HL-60 (cell line): ENCODE measurements at regions not wholly inside any gene's neighbourhood (a gene's known extent, or its start where the extent isn't known, plus 50 kb on each side); places are given as distances from the start of the nearest gene placed in this dataset.

ENCODE experiments used
- DNase-seq, 2 experiments: peaks; one replicate each; pipeline ENCODE4 v3.0.0-alpha.2; 2010 to 2020; ENCODE audit warnings: low read depth in 1 of 2, low spot score in 1 of 2
- H3K27ac ChIP-seq: fragments of 250-450 bp; sonication (Bioruptor Pico); replicated peaks from 2 replicates; pipeline ENCODE4 v1.5.1; 2020; ENCODE audit warnings: mild to moderate bottlenecking, moderate library complexity
- H3K27me3 ChIP-seq: fragments of 250-450 bp; sonication (Bioruptor Pico); 2 replicates; pipeline ENCODE4 v1.5.1; 2021; ENCODE audit warnings: mild to moderate bottlenecking, moderate library complexity; ENCODE audit not compliant: insufficient read depth, poor library complexity, severe bottlenecking
- H3K4me3 ChIP-seq: replicated peaks from 2 replicates; pipeline ENCODE4 v1.5.1; 2011; ENCODE audit warnings: mild to moderate bottlenecking, control low read depth, low read length; ENCODE audit not compliant: insufficient read depth
- CTCF ChIP-seq: IDR thresholded peaks from one replicate; pipeline ENCODE4 v1.5.1; 2011; ENCODE audit warnings: low read length, control low read depth, inconsistent platforms; ENCODE audit not compliant: insufficient read depth
- GABPA ChIP-seq: IDR thresholded peaks from 2 replicates; pipeline ENCODE4 v1.6.1; 2012; ENCODE audit warnings: low read depth
- POLR2AphosphoS5 ChIP-seq: IDR thresholded peaks from 2 replicates; pipeline ENCODE4 v1.6.1; 2012; ENCODE audit warnings: low read depth
- REST ChIP-seq: IDR thresholded peaks from 2 replicates; pipeline ENCODE4 v1.6.1; 2012; ENCODE audit warnings: low read depth; ENCODE audit not compliant: insufficient replicate concordance
- SPI1 ChIP-seq: IDR thresholded peaks from 2 replicates; pipeline ENCODE4 v1.6.1; 2012; ENCODE audit warnings: low read depth, mild to moderate bottlenecking, borderline replicate concordance

- TF ChIP-seq GABPA = no peak
- no peak for TF ChIP-seq POLR2AphosphoS5
- no peak for TF ChIP-seq REST
- no peak for TF ChIP-seq CTCF
- TF ChIP-seq SPI1 = no peak
- no peak overlapping the region for H3K27ac ChIP-seq
- H3K27me3 ChIP-seq = no peaks in the 10 kb centered on the region
- no peak overlapping the region for H3K4me3 ChIP-seq
- no peak for DNase-seq
These were observed 1029.4 kb downstream of the TRHDE start for GRCh38 chr12:73301530-73301929.

GRCh38 chr12:73307260-73307659, 1035.1 kb downstream of the TRHDE start:
- no peak for TF ChIP-seq REST
- TF ChIP-seq GABPA = no peak
- TF ChIP-seq POLR2AphosphoS5 = no peak
- TF ChIP-seq SPI1 = no peak
- no peak for TF ChIP-seq CTCF
- DNase-seq = no peak
- H3K27me3 ChIP-seq = no peaks in the 10 kb centered on the region

GRCh38 chr12:73308079-73308478, 1035.9 kb downstream of the TRHDE start:
- no peak for TF ChIP-seq POLR2AphosphoS5
- TF ChIP-seq SPI1 = no peak
- no peak for TF ChIP-seq GABPA
- Histone ChIP-seq H3K4me3 (no peak overlapping the region), H3K27ac (no peak overlapping the region), H3K27me3 (no peaks in the 10 kb centered on the region)
- no peak for DNase-seq

More at GRCh38 chr12:73307260-73307659, 1035.1 kb downstream of the TRHDE start:
- Histone ChIP-seq H3K27ac (no peak overlapping the region), H3K4me3 (no peak overlapping the region)

GRCh38 chr12:73308747-73309146, 1036.6 kb downstream of the TRHDE start:
- no peak overlapping the region for H3K27ac ChIP-seq
- H3K27me3 ChIP-seq = no peaks in the 10 kb centered on the region
- TF ChIP-seq GABPA (no peak), REST (no peak), POLR2AphosphoS5 (no peak), SPI1 (no peak), CTCF (no peak)
- no peak overlapping the region for H3K4me3 ChIP-seq
- no peak for DNase-seq
